Uterus (tissue), 2 donors: ENCODE measurements at regions not wholly inside any gene's neighbourhood (a gene's known extent, or its start where the extent isn't known, plus 50 kb on each side); places are given as distances from the start of the nearest gene placed in this dataset.

ENCODE experiments used
- CTCF ChIP-seq, 4 experiments: fragments of 200-600 bp in 2 of 4; fragments of 450-650 bp in 2 of 4; sonication (generic) in 2 of 4; IDR thresholded peaks; one replicate each; pipeline ENCODE4 v1.5.1; 2016 to 2019; ENCODE audit warnings: antibody characterized with exemption in 4 of 4, mild to moderate bottlenecking in 2 of 4, moderate library complexity in 1 of 4
- POLR2A ChIP-seq, 2 donors: fragments of 450-650 bp; IDR thresholded peaks; one replicate each; pipeline ENCODE4 v1.6.1; 2016; ENCODE audit warnings: antibody characterized with exemption in 2 of 2, mild to moderate bottlenecking in 1 of 2, moderate library complexity in 1 of 2

GRCh38 chr2:122863532-122863931 lies 1108.1 kb downstream of the TSN start:
- no peak for TF ChIP-seq CTCF (IDR thresholded peaks at IDR 0.05)
- TF ChIP-seq POLR2A (IDR thresholded peaks at IDR 0.05) = no peak
